ENCODE measurements at regions not wholly inside any gene's neighbourhood (a gene's known extent, or its start where the extent isn't known, plus 50 kb on each side); places are given as distances from the start of the nearest gene placed in this dataset.

DNA sequence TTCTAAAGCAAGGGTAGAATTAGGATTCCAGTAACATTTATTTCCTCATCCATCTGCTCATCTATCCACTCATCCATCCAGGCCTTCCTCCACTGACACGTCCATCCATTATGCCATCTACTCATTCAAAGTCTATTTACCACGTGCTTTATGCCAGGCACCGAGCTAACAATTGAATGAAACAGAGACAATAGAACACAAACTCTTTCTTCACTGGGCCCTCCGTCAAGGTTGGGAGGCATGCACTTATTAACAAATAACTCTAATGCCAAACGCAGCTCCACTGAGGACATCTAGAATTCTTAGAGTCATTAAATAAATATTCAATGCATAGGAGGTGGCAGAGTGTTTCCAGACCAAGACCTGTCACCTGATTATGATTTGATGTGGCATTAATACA is 262.7 kb downstream of the CYRIA start:
- TF ChIP-seq, protein P1, sequence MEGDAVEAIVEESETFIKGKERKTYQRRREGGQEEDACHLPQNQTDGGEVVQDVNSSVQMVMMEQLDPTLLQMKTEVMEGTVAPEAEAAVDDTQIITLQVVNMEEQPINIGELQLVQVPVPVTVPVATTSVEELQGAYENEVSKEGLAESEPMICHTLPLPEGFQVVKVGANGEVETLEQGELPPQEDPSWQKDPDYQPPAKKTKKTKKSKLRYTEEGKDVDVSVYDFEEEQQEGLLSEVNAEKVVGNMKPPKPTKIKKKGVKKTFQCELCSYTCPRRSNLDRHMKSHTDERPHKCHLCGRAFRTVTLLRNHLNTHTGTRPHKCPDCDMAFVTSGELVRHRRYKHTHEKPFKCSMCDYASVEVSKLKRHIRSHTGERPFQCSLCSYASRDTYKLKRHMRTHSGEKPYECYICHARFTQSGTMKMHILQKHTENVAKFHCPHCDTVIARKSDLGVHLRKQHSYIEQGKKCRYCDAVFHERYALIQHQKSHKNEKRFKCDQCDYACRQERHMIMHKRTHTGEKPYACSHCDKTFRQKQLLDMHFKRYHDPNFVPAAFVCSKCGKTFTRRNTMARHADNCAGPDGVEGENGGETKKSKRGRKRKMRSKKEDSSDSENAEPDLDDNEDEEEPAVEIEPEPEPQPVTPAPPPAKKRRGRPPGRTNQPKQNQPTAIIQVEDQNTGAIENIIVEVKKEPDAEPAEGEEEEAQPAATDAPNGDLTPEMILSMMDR (IDR thresholded peaks at IDR 0.05; ENCODE audit: insufficient read depth, low read length, poor library complexity, severe bottlenecking) = no peak
- H3K4me3 ChIP-seq (replicated peaks; ENCODE audit: low read depth, low read length) = no peak overlapping the region
- no peak for DNase-seq (ENCODE audit: extremely low read depth, insufficient read length)
- H3K27me3 ChIP-seq (replicated peaks; ENCODE audit: control insufficient read depth, insufficient read depth, low read length) = no peaks in the 10 kb centered on the region
- H3K36me3 ChIP-seq (ENCODE audit: control insufficient read depth, insufficient read depth, low read length) = no peaks in the 10 kb centered on the region

DNA sequence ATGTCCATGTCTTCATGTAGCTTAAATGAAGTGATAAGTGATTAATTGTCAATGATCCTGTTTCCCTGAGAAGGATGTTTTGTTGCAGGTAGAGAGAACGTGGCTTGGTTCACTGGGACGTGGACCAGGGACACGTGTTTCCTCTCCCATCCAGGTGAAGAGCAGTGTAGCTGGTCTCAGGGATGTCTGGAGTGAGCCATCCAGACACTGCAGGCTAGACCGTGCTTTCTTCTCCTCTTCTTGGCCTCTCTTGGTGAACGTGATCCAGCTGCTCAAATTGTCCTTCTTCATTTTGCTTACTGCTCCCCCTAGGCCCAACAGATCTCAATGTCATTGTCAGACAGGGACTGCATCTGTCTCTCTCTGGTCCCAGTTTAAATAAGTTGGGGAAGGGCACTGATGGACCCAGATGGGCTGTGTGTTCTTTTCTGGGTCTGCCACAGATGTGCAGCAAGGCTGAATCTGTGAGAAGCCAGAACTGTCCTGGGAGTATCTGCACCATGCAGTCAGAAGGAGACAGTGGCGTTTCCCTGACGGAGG is 263.8 kb downstream of the CYRIA start:
- TF ChIP-seq, protein P1 (IDR thresholded peaks at IDR 0.05; ENCODE audit: insufficient read depth, low read length, poor library complexity, severe bottlenecking) = no peak
- no peaks in the 10 kb centered on the region for H3K27me3 ChIP-seq (replicated peaks; ENCODE audit: control insufficient read depth, insufficient read depth, low read length)
- DNase-seq (ENCODE audit: extremely low read depth, insufficient read length) = no peak

DNA sequence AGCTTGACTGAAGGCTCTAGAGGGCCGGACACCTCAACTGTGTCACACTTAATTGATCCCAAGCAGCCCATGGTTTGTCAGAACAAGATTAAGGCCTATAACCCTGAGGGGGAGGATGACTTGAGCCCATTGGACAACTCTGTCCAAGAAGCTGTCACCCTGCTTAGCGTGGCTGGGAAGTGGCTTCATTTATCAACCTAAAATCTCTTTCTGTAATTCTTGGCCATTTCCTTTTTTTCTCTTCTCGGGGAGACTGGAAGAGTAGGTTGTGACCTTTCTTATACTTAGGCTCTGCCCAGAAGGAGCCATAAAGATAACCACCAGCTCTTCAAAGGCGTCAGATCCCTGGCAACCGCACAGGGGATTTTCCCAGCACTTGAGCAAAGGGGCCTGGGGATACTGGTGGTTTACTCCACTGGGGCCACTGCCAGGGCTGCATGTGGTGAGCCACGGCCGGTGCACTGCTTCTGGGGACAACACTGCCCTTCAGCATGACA is 265.5 kb downstream of the CYRIA start:
- TF ChIP-seq, protein P1 (IDR thresholded peaks at IDR 0.05; ENCODE audit: insufficient read depth, low read length, poor library complexity, severe bottlenecking) = no peak
- H3K36me3 ChIP-seq (ENCODE audit: control insufficient read depth, insufficient read depth, low read length) = no peaks in the 10 kb centered on the region
- no peak overlapping the region for H3K4me3 ChIP-seq (replicated peaks; ENCODE audit: low read depth, low read length)
- no peak for DNase-seq (ENCODE audit: extremely low read depth, insufficient read length)
- H3K27me3 ChIP-seq (replicated peaks; ENCODE audit: control insufficient read depth, insufficient read depth, low read length) = no peaks in the 10 kb centered on the region

More for the DNA sequence above, 263.8 kb downstream of the CYRIA start:
- H3K4me3 ChIP-seq (replicated peaks; ENCODE audit: low read depth, low read length) = no peak overlapping the region
- H3K36me3 ChIP-seq (ENCODE audit: control insufficient read depth, insufficient read depth, low read length) = no peaks in the 10 kb centered on the region

DNA sequence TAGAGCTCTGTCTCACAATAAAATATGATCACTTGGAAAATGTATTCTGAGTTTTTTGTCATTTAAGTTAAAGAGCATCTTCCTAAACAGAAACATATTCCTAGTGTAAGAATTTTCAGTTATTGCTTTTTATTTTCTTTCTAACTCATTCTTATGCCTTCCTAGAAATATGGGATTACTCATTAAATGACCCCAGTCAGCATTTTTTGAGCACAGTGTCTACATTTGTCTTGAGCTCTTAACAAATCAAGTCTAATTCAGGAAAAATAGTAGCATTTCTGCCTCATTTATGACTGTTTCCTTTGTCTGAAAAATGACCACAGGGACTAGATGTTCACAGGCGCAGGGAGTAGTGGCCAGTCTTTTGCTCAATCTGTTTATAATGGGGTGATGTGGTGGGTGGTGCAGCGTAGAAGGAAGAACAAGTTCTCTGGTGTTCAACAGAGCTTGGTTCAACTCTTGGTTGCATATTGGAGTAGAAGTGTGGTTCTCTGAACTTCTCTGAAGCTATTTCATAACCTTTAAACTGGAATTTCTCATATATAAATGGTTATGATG is 267.1 kb downstream of the CYRIA start:
- no peak for DNase-seq (ENCODE audit: extremely low read depth, insufficient read length)
- no peaks in the 10 kb centered on the region for H3K27me3 ChIP-seq (replicated peaks; ENCODE audit: control insufficient read depth, insufficient read depth, low read length)
- TF ChIP-seq, protein P1 (IDR thresholded peaks at IDR 0.05; ENCODE audit: insufficient read depth, low read length, poor library complexity, severe bottlenecking) = no peak
- no peaks in the 10 kb centered on the region for H3K36me3 ChIP-seq (ENCODE audit: control insufficient read depth, insufficient read depth, low read length)
- no peak overlapping the region for H3K4me3 ChIP-seq (replicated peaks; ENCODE audit: low read depth, low read length)

DNA sequence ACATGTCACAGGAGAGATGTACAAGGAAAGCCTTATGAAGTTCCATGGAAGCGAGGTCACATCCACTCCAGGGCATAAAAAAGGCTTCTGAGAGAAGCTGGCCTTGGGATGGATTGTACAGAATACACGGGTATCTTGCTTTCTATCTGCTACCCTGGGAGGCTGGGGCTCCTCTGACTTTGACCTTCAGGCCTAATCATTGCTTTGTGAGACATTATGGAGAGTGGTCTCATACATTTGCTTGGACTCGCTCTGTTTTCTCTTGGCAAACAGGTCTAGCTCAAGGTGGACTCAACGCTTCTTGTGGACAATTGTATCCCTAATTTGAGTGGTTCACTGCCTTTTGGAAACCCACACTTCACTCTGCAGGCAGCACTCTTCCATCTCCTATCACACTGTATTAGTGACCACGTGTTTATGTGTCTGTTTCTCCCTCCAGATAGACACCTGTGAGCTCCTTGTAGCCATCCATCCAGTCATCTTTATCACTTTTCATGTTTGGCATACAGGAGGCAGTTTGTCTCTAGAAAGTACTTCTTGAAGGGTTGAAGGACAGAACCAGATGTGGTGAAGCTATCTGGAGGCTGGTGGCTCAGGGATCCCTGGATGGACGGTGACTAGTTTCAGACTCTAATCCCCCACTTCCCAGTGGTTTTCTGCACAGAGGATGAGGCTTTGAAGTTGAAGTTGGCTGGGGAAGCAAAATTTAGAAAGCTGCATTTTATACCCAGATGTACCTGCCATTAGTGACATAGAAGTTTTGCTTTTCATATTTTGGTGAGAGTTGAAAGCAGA is 267.8 kb downstream of the CYRIA start:
- H3K27me3 ChIP-seq (replicated peaks; ENCODE audit: control insufficient read depth, insufficient read depth, low read length) = no peaks in the 10 kb centered on the region; the same call in 1 of the 2 replicates
- H3K36me3 ChIP-seq (ENCODE audit: control insufficient read depth, insufficient read depth, low read length) = no peaks in the 10 kb centered on the region
- no peak for DNase-seq (ENCODE audit: extremely low read depth, insufficient read length)
- TF ChIP-seq, protein P1 (IDR thresholded peaks at IDR 0.05; ENCODE audit: insufficient read depth, low read length, poor library complexity, severe bottlenecking) = no peak
- no peak overlapping the region for H3K4me3 ChIP-seq (replicated peaks; ENCODE audit: low read depth, low read length)
